PC-3 (cell line): ENCODE measurements at regions not wholly inside any gene's neighbourhood (a gene's known extent, or its start where the extent isn't known, plus 50 kb on each side); places are given as distances from the start of the nearest gene placed in this dataset.

Experiments
- ATAC-seq: fragments of 200-7000 bp; cut with Tn5 transposase; 2 replicates; pipeline ENCODE4 v1.9.1; 2020; ENCODE audit warnings: mild to moderate bottlenecking, moderate library complexity
- BruUV-seq: library from RNA; stranded (reverse); fragments of 400-500 nt; replicated peaks from 2 replicates; lab custom pipeline; 2021; lab: Mats Ljungman, UMichigan
- CTCF ChIA-PET: fragments of 300-600 bp; sonication (Branson Sonifier 250); formaldehyde crosslinking; loops from one replicate; lab custom pipeline; 2022; ENCODE audit warnings: antibody characterized with exemption; lab: Charles Lee
- POLR2A ChIA-PET: fragments of 300-600 bp; sonication (Branson Sonifier 250); formaldehyde crosslinking; loops from one replicate; lab custom pipeline; 2022; ENCODE audit warnings: antibody characterized with exemption; ENCODE audit not compliant: unreplicated experiment; lab: Charles Lee
- DNase-seq: peaks from one replicate; pipeline ENCODE4 v3.0.0-alpha.2; 2015
- H2AFZ ChIP-seq: fragments of 300-600 bp; sonication (generic); 2 replicates; pipeline ENCODE4 v1.6.0; 2016; ENCODE audit warnings: antibody characterized with exemption, low read length
- H3F3A ChIP-seq: fragments of 300-600 bp; sonication (generic); one replicate; pipeline ENCODE4 v1.6.0; 2017; ENCODE audit warnings: antibody characterized with exemption, low read length, control low read depth, mild to moderate bottlenecking; ENCODE audit not compliant: unreplicated experiment
- H3K27ac ChIP-seq: fragments of 300-600 bp; sonication (generic); 2 replicates; pipeline ENCODE4 v1.5.1; 2016; ENCODE audit warnings: mild to moderate bottlenecking, low read length
- H3K27me3 ChIP-seq: fragments of 300-600 bp; sonication (generic); 2 replicates; pipeline ENCODE4 v1.6.1; 2016; ENCODE audit warnings: low read length, mixed read lengths
- H3K36me3 ChIP-seq: fragments of 300-600 bp; sonication (generic); 2 replicates; pipeline ENCODE4 v1.6.1; 2016; ENCODE audit warnings: low read depth, mixed run types, low read length, mixed read lengths
- H3K4me1 ChIP-seq: fragments of 300-600 bp; sonication (generic); 2 replicates; pipeline ENCODE4 v1.5.1; 2016; ENCODE audit warnings: low read length; ENCODE audit not compliant: insufficient read depth
- H3K4me2 ChIP-seq: fragments of 300-600 bp; sonication (generic); 2 replicates; pipeline ENCODE4 v1.6.0; 2016; ENCODE audit warnings: low read length
- H3K4me3 ChIP-seq: fragments of 300-600 bp; sonication (generic); 2 replicates; pipeline ENCODE4 v1.5.1; 2016; ENCODE audit warnings: mild to moderate bottlenecking, low read length, mixed read lengths
- H3K79me2 ChIP-seq: fragments of 300-600 bp; sonication (generic); 2 replicates; pipeline ENCODE4 v1.6.1; 2017; ENCODE audit warnings: low read length, mixed read lengths
- H3K9ac ChIP-seq: fragments of 300-600 bp; sonication (generic); 2 replicates; pipeline ENCODE4 v1.6.0; 2016; ENCODE audit warnings: mild to moderate bottlenecking, low read length
- H3K9me2 ChIP-seq: fragments of 300-600 bp; sonication (generic); replicated peaks from 2 replicates; pipeline ENCODE4 v1.6.1; 2016; ENCODE audit warnings: mixed run types, low read length, mixed read lengths
- H3K9me3 ChIP-seq: fragments of 300-600 bp; sonication (generic); 2 replicates; pipeline ENCODE4 v1.6.1; 2016; ENCODE audit warnings: low read length, mixed read lengths
- H4K20me1 ChIP-seq: fragments of 300-600 bp; sonication (generic); 2 replicates; pipeline ENCODE4 v1.6.1; 2016; ENCODE audit warnings: low read length, mixed read lengths
- CTCF ChIP-seq: fragments of 300-600 bp; sonication (generic); conservative IDR thresholded peaks from 2 replicates; pipeline ENCODE4 v1.5.1; 2017; ENCODE audit warnings: antibody characterized with exemption, low read depth, mild to moderate bottlenecking, low read length
- EZH2 ChIP-seq: fragments of 300-600 bp; sonication (generic); IDR thresholded peaks from one replicate; pipeline ENCODE4 v1.6.1; 2017; ENCODE audit warnings: antibody characterized with exemption, mild to moderate bottlenecking, low read length; ENCODE audit not compliant: unreplicated experiment
- EZH2phosphoT487 ChIP-seq: fragments of 300-600 bp; sonication (generic); IDR thresholded peaks from 2 replicates; pipeline ENCODE4 v1.6.1; 2018; ENCODE audit warnings: mild to moderate bottlenecking, antibody characterized with exemption, low read length, borderline replicate concordance
- intact Hi-C: fragments of 100-400 bp; cut with micrococcal nuclease; formaldehyde crosslinking; loops from 2 replicates; pipeline ENCODE4 v1.9.0; 2023

- Histone ChIP-seq H3K4me2 (peak overlapping the region; percentile 98), H3K27me3 (no peaks in the 10 kb centered on the region), H3K9me2 (no peaks in the 10 kb centered on the region), H3K9ac (peak overlapping the region; percentile 21; the same call in 1 of the 2 replicates), H3K4me1 (peaks cover 51% of the 10 kb centered on the region), H3K27ac (peak overlapping the region; percentile 11; the same call in 1 of the 2 replicates), H3K79me2 (peaks cover 66% of the 10 kb centered on the region), H4K20me1 (no peaks in the 10 kb centered on the region), H3K4me3 (no peak overlapping the region; the same call in 1 of the 2 replicates), H3K36me3 (no peaks in the 10 kb centered on the region), H2AFZ (peak overlapping the region; percentile 68; the same call in 1 of the 2 replicates), H3K9me3 (no peaks in the 10 kb centered on the region), H3F3A (no peaks in the 10 kb centered on the region)
- no peak for TF ChIP-seq EZH2
- no peak for TF ChIP-seq CTCF
- no peak for TF ChIP-seq EZH2phosphoT487
- intact Hi-C loops: loop anchor here (5.0 kb wide), 1 partner anchor 47 kb away; no protein-coding TSS in a partner anchor
- no peak for DNase-seq
- no TSS peak for BruUV-seq
- POLR2A ChIA-PET: no interaction called here
- no peak for ATAC-seq
- CTCF ChIA-PET: no interaction called here
Measured at GRCh38 chr22:46040471-46041465, 63.8 kb upstream of the WNT7B start.

GRCh38 chr22:46041642-46042041 is 64.7 kb upstream of the WNT7B start:
- TF ChIP-seq CTCF: no peak
- TF ChIP-seq EZH2: no peak
- TF ChIP-seq EZH2phosphoT487: no peak
- Histone ChIP-seq H3F3A (no peaks in the 10 kb centered on the region), H3K36me3 (no peaks in the 10 kb centered on the region), H2AFZ (peak overlapping the region; percentile 68), H3K27ac (peak overlapping the region; percentile 8; the same call in 1 of the 2 replicates), H3K9ac (peak overlapping the region; percentile 29), H3K4me1 (peaks cover 57% of the 10 kb centered on the region), H3K4me3 (peak overlapping the region; percentile 42; the same call in 1 of the 2 replicates), H3K27me3 (no peaks in the 10 kb centered on the region), H3K4me2 (peak overlapping the region; percentile 98), H3K9me3 (no peaks in the 10 kb centered on the region), H3K9me2 (no peaks in the 10 kb centered on the region), H4K20me1 (no peaks in the 10 kb centered on the region), H3K79me2 (peaks cover 69% of the 10 kb centered on the region)
- intact Hi-C loops: loop anchor here (5.0 kb wide), 1 partner anchor 46 kb away; no protein-coding TSS in a partner anchor
- CTCF ChIA-PET: interaction anchor here (0.7 kb wide), 1 partner anchor 32 kb away, joined by 3 read pairs; no protein-coding TSS in a partner anchor
- ATAC-seq (0 out of 2 replicates have a peak, but pooled peaks have one; percentile 2), DNase-seq (no peak)
- no TSS peak for BruUV-seq
- POLR2A ChIA-PET: no interaction called here
